ENCODE measurements at regions not wholly inside any gene's neighbourhood (a gene's known extent, or its start where the extent isn't known, plus 50 kb on each side); places are given as distances from the start of the nearest gene placed in this dataset.

GRCh38 chr4:106607558-106607957, 239.0 kb upstream of the GIMD1 start:
- TF ChIP-seq CTCF (IDR thresholded peaks at IDR 0.05) (no peak), POLR2A (IDR thresholded peaks at IDR 0.05) (no peak)
